HK-2 (cell line): ENCODE measurements at regions not wholly inside any gene's neighbourhood (a gene's known extent, or its start where the extent isn't known, plus 50 kb on each side); places are given as distances from the start of the nearest gene placed in this dataset.
"Not testable (repeated sequence)": the region's sequence is repeated elsewhere in the genome, so short reads cannot be mapped to it uniquely, and the experiment has no call there.

Source experiments
- DNase-seq: peaks from one replicate; pipeline ENCODE4 v3.0.0-alpha.2; 2018; ENCODE audit not compliant: unreplicated experiment

DNA sequence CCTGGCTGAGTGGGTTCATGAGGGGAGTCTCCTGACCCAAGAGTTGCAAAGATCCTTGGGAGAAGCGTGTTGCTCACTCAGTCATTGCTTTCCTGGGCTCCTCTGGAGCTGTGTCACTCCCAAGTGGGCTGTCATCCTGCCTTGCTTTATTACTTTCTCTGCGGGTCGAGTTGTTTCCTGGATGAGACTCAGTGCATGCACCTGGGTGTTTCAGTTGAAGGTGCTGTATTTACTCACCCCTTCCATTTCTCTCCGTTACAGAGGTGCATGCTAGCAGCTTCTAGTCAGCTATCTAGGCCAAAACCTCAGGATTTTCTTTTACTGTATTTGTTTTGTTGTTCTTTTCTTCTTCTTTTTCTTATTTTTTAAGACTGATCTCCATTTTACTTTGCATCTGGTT, 785.5 kb upstream of the EDIL3 start:
- no peak for DNase-seq

GRCh38 chr5:85173469-85173868, 788.8 kb upstream of the EDIL3 start:
- no peak for DNase-seq

GRCh38 chr5:85182344-85182743, 797.7 kb upstream of the EDIL3 start:
- no peak for DNase-seq

- DNase-seq, result no peak
Observed at GRCh38 chr5:85204289-85204688, 819.6 kb upstream of the EDIL3 start.

DNA sequence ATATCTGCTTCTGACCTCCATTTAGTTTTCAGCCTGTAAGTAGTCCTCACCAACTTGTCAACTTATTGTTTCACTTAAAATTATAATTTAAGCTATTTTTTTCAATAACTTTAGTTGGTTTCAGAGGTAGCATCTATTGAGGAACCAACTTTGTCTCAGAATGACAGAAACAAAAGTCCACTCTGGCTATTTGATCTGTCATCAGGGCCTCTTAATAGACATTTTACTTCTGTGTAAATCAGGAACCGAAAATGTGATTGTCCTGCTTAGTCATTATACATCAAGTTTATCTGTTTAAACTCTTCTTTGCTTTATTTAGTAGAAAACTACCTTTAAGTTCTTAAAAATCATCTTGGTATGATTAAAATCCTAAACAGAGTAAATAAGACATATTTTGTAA, 820.8 kb upstream of the EDIL3 start:
- DNase-seq, result no peak

DNA sequence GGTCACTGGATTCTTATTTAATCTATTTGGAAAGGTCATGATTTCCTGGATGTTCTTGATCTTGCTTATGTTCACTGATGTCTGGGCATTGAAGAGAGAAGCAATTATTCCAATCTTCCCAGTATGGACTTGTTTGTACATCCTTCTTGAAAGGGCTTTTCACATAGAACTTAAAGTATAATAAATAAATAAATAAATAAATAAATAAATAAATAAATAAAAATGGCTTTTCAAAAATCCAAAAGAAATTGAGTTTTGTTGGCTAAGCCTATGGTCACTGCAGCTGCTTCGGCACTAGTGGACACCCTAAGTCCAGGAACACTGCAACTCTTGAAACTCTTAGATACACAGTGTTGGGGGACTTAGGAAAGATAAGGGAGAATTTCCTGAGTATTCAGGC, 840.7 kb upstream of the EDIL3 start:
- DNase-seq, result no peak

- no peak for DNase-seq
Observed at GRCh38 chr5:85249204-85249603, 864.5 kb upstream of the EDIL3 start.

DNA sequence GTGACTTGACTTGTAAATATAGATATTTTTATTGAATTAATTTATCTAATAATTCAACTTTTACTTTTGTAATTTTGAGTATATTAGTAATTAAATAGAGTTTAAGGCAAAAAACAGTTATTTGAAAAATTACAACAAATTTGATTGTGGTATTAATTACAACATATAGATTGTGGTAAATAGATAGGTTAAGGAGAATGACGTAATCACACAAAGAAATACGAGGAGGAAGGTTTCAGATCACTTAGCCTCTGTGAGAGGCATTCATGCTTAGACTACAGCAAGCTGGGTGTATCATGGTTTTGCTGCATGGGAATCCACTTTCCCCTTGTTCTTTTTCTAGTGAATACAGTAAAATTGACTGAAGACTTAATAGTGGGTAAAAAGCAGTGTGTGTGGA, 878.4 kb upstream of the EDIL3 start:
- DNase-seq, result no peak

DNA sequence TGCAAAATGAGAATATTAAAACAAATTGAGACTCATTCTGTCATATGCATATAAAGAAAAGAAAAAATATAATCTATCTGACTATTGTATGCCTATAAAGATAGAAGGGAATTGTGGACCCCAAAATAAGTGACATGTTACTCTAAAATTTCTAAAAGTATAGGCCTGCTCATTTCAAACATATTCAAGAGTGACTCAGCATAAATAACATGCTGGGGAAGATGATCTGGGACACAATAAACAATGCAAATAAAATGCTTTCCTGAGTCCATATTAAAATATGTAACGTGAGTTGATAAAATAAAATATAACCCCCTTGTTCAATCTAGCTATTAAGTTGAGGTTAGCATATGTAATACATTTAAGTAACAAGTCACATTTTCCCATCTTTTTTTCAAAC, 882.0 kb upstream of the EDIL3 start:
- no peak for DNase-seq

DNA sequence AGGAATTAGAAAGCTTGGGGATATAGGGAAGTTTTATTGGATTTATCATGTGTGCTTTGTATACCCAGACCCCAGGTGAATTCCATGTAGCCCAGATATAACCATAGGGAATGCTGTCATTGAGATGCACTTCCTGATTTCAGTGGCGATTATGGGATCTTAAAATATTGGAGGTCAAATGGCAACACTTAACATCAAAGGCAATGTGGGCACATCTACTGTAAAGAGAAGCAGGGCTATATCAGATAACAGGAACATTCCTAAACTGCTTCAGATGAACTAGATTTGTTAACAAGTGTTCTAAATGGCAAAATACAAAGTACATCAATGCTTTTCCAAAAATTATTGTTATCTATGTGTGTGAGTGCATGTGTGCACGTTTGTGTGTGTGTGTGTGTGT, 883.5 kb upstream of the EDIL3 start:
- DNase-seq, result no peak

DNA sequence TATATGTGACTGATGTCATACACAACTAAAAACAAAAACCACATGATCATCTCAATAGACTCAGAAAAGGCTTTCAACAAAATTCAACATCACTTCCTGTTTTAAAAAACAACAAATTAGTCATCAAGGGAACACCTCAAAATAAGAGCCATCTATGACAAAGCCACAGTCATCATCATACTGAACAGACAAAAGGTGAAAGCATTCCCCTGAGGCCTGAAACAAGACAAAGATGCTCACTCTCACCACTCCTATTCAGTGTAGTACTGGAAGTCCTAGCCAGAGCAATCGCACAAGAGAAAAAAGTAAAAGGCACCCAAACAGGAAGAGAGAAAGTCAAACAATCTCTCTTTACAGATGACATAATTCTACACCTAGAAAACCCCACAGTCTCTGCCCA, 893.5 kb upstream of the EDIL3 start:
- DNase-seq, result no peak

GRCh38 chr5:85288914-85289313, 904.2 kb upstream of the EDIL3 start:
- DNase-seq, result no peak

DNA sequence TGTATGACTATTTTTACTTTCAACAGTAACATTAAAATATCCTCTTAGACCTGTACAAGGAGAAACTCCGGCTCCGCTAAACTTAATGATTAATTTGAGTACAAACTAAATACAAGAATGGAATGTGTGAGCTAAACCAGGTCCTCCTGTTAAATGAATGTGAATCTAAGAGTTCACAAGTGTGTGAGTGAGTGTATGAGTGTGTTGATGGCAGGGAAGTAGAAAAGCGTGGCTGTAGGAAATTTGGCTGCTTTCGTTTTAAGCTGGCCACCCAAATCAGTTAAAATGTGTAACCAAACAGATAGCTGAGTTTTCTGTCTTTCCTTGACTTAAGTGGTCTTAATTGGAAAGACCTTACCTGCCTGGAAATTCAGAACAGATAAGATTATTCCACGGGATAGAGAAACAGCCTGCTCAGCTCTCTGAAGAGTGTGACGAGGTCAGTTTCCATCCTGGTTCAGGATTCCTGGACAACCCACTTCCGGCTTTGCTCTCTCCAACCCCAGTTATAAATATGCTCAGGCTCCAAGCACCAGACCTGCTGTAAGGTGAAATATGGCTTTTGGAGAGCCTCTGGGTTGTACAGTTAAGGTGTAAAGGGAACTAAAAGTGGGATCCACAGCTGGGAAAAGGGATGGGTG, 908.6 kb upstream of the EDIL3 start:
- DNase-seq, result no peak

- DNase-seq, result no peak
Observed at GRCh38 chr5:85304524-85304923, 919.8 kb upstream of the EDIL3 start.

- DNase-seq, result no peak
Observed at GRCh38 chr5:85305766-85306165, 921.1 kb upstream of the EDIL3 start.

DNA sequence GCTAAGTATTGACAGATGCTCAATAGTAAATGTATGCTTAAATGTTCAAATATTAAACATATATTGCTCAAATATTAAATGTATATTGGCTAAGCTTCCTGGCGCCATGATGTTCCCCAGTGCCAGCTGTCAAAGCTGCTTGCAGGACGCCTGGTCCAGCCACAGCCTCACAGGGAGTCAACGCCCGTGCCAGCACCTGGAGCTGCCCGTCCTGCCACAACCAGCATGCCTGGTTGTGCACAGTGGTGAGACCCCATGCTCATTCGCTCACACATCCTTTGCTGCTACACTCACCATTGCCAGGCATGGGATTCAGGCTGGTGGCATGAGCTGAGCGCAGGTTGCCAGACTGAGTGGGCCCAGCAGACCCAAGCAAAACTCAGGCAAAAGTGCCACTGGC, 926.9 kb upstream of the EDIL3 start:
- no peak for DNase-seq

DNA sequence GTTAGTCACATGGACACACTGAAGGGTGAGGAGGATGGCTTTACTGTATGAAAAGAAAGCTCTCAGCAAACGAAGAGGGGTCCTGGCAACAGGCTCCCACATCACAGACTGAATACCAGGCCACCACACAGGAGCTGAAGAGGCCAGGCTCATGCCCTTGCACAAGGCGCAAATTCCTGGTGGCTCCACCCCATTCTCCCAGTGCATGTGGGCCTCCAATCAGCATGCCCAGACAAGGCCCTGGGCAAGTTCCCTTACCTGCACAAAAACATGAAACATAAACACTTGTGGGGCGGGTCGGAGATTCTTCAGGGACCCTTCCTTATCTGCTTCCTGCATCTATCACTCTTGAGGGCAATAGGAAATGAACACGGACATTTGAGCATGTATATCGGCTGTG, 935.8 kb upstream of the EDIL3 start:
- no peak for DNase-seq

- no peak for DNase-seq
Observed at GRCh38 chr5:85333276-85333675, 948.6 kb upstream of the EDIL3 start.

DNA sequence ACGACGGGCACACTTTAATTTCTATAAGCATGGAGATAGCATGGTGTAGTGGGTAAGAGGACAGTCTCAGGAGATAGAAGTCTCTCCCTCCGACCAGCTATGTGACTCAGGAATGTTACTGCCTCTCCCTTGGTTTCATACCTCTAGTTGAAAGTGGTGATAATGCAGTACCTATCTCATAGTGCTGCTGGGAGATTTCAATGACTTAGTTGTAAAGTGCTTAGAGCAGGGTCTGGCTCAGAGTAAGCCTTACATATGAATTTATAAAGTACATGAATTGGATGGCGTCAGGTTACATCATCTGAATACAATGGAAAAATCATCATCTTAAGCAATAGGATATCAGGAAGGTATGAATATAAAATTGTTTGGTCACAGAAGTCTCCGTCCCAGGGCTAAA, 952.8 kb upstream of the EDIL3 start:
- DNase-seq, result no peak

DNA sequence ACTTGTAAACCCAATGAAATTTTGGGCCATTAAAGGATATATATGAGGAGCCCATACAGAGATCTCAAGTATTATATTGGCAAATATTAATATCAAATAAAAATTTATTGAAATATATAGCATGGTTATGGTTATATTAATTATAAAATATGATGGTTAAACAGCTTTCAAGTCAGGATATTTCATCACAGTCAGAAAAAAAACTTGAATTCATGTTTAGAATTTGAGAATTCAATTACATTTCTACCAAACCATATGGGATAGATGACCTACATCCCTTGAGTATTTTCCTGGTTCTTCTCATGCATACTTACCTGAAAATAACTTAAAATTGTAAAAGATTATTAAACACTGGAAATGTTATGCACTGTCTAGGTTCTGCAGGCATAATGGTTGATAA, 956.1 kb upstream of the EDIL3 start:
- DNase-seq, result no peak

GRCh38 chr5:85345818-85346217, 961.1 kb upstream of the EDIL3 start:
- no peak for DNase-seq

GRCh38 chr5:85357309-85357708, 972.6 kb upstream of the EDIL3 start:
- DNase-seq, result no peak

DNA sequence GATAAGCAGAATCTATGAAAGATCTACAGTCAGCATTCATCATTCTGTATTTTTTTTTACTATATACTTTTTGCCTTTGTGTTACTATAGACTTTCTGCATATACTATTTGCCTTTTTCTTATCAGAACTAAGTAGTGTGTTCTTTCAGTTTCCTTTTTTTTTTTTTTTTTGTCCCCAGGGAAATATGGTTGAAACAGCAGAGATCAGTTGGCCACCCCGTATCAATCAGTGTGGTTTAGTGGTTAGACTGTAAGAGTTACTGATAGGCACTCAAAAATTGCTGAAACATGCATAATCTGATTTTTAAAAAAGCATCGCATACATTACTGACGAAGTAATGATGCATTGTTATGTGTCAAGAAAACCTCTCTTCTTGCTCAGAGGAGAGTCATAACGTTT, 990.8 kb upstream of the EDIL3 start:
- DNase-seq, result no peak

GRCh38 chr5:85388770-85389169, 1004.1 kb upstream of the EDIL3 start:
- no peak for DNase-seq

DNA sequence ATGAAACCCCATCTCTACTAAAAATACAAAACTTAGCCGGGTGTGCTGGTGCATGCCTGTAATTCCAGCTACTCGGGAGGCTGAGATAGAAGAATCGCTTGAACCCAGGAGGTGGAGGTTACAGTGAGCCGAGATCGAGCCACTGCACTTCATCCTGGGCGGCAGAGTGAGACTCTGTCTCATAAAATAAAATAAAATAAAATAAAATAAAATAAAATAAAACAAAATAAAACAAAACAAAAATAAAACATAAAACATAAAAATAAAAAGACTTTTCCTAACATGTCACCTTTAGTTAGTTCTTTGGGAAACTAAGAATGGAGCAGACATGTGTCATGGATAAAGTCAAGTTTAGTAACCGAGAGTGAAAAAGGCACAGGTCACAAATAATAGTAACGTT, 1007.6 kb upstream of the EDIL3 start:
- DNase-seq, result not testable (repeated sequence)
